ENCODE measurements at regions not wholly inside any gene's neighbourhood (a gene's known extent, or its start where the extent isn't known, plus 50 kb on each side); places are given as distances from the start of the nearest gene placed in this dataset.

DNA sequence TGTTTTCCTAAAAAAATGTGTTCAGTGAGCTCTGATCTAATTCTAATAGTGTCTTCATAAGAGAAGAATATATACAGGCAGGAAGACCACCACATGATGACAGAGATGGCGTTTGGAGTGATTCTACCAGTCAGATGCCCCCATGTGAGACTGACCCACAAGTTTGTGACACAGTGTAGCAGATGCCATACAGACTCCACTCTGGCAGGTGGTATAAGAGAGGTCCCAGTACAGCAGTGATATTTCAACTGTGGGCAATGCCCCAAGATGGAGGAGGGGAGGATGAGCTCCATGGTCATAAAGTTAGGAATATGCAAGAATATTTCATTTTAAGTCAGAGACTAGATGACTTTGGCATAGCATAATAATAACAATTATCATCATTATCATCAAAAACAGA lies 1022.6 kb downstream of the KCNMA1 start:
- H3K79me2 ChIP-seq (ENCODE audit: insufficient read depth, low read length), result no peaks in the 10 kb centered on the region
- H3K9me3 ChIP-seq (ENCODE audit: insufficient read depth, low read depth, low read length), result no peaks in the 10 kb centered on the region
- no peaks in the 10 kb centered on the region for H3F3A ChIP-seq (ENCODE audit: low read depth)
- H3K4me3 ChIP-seq (ENCODE audit: low read length, poor library complexity, severe bottlenecking), result no peak overlapping the region
- no peaks in the 10 kb centered on the region for H3K27me3 ChIP-seq (ENCODE audit: insufficient read depth, low read length, poor library complexity, severe bottlenecking)
- H3K4me1 ChIP-seq (ENCODE audit: insufficient read depth, low read length, poor library complexity, severe bottlenecking), result no peaks in the 10 kb centered on the region
- no peaks in the 10 kb centered on the region for H3K36me3 ChIP-seq (ENCODE audit: insufficient read depth, low read length)
- no peaks in the 10 kb centered on the region for H3K9me2 ChIP-seq (replicated peaks; ENCODE audit: low read depth, low read length)
- TF ChIP-seq, protein P1, sequence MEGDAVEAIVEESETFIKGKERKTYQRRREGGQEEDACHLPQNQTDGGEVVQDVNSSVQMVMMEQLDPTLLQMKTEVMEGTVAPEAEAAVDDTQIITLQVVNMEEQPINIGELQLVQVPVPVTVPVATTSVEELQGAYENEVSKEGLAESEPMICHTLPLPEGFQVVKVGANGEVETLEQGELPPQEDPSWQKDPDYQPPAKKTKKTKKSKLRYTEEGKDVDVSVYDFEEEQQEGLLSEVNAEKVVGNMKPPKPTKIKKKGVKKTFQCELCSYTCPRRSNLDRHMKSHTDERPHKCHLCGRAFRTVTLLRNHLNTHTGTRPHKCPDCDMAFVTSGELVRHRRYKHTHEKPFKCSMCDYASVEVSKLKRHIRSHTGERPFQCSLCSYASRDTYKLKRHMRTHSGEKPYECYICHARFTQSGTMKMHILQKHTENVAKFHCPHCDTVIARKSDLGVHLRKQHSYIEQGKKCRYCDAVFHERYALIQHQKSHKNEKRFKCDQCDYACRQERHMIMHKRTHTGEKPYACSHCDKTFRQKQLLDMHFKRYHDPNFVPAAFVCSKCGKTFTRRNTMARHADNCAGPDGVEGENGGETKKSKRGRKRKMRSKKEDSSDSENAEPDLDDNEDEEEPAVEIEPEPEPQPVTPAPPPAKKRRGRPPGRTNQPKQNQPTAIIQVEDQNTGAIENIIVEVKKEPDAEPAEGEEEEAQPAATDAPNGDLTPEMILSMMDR (conservative IDR thresholded peaks at IDR 0.05; ENCODE audit: low read length), result no peak
- TF ChIP-seq EZH2phosphoT487 (IDR thresholded peaks at IDR 0.05; ENCODE audit: borderline replicate concordance), result no peak
- no peak overlapping the region for H3K4me2 ChIP-seq (ENCODE audit: low read depth, low read length, poor library complexity, severe bottlenecking)
- no peak overlapping the region for H2AFZ ChIP-seq (ENCODE audit: low read length)
- H4K20me1 ChIP-seq (ENCODE audit: insufficient read depth, low read length, poor library complexity, severe bottlenecking), result no peaks in the 10 kb centered on the region
- no peak overlapping the region for H3K9ac ChIP-seq (ENCODE audit: low read depth, low read length, poor library complexity, severe bottlenecking)

Measured in Loucy (cell line).